Subcutaneous abdominal adipose tissue (tissue), 5 donors: ENCODE measurements at regions not wholly inside any gene's neighbourhood (a gene's known extent, or its start where the extent isn't known, plus 50 kb on each side); places are given as distances from the start of the nearest gene placed in this dataset.

Experiments
- H3K27ac ChIP-seq: one replicate; pipeline ENCODE4 v1.7.0; 2013; ENCODE audit warnings: low read depth, mild to moderate bottlenecking, inconsistent platforms, low read length, moderate library complexity
- H3K27me3 ChIP-seq, 5 donors: one replicate each; pipeline ENCODE4 v1.7.0; 2013; ENCODE audit warnings: low read length in 5 of 5, inconsistent platforms in 1 of 5; ENCODE audit not compliant: control insufficient read depth in 5 of 5, insufficient read depth in 4 of 5
- H3K36me3 ChIP-seq, 5 donors: one replicate each; pipeline ENCODE4 v1.7.0; 2013; ENCODE audit warnings: low read length in 5 of 5; ENCODE audit not compliant: control insufficient read depth in 5 of 5, insufficient read depth in 5 of 5
- H3K4me1 ChIP-seq, 5 donors: one replicate each; pipeline ENCODE4 v1.7.0; 2013; ENCODE audit warnings: low read length in 5 of 5, mild to moderate bottlenecking in 3 of 5, moderate library complexity in 1 of 5; ENCODE audit not compliant: control insufficient read depth in 5 of 5, insufficient read depth in 5 of 5
- H3K4me3 ChIP-seq, 5 donors: one replicate each; pipeline ENCODE4 v1.7.0; 2013; ENCODE audit warnings: low read length in 5 of 5, low read depth in 1 of 5
- H3K9ac ChIP-seq, 5 donors: one replicate each; pipeline ENCODE4 v1.7.0; 2013; ENCODE audit warnings: low read length in 5 of 5, mild to moderate bottlenecking in 4 of 5, moderate library complexity in 3 of 5
- H3K9me3 ChIP-seq, 5 donors: one replicate each; pipeline ENCODE4 v1.7.0; 2013; ENCODE audit warnings: low read length in 5 of 5; ENCODE audit not compliant: control insufficient read depth in 5 of 5
- donor health status: healthy.
- donor health status: healthy.
- donor health status: healthy.
- donor health status: healthy.
- donor health status: healthy.

GRCh38 chr6:50975216-50975615 is 156.5 kb downstream of the TFAP2B start:
- peaks cover 0 to 3% (median 0%) of the 10 kb centered on the region in 5 donors for H3K4me1 ChIP-seq
- no peak overlapping the region for H3K27ac ChIP-seq
- no peak overlapping the region for H3K4me3 ChIP-seq
- no peaks in the 10 kb centered on the region for H3K36me3 ChIP-seq
- H3K9me3 ChIP-seq: no peaks in the 10 kb centered on the region
- no peaks in the 10 kb centered on the region for H3K27me3 ChIP-seq
- no peak overlapping the region for H3K9ac ChIP-seq

DNA sequence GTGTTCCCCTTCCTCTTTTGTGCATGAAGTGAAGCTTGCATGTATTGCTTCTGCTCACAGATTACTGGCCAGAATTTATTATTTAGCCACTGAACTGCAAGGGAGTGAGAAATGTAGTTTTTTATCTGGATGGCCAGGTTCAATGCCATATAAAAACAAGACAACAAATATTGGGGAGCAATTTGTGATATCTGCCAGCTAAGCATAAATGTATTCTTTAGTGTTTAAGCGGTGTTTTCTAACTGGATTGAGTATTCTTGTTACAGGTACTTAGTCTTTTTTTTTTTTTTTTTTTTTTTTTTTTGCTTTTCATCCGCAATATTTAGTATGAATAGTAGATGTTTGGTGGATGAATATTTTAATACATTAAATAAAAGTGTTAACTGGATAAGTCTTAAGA is 158.2 kb downstream of the TFAP2B start:
- no peak overlapping the region for H3K27ac ChIP-seq
- H3K4me1 ChIP-seq: peaks cover 0 to 3% (median 0%) of the 10 kb centered on the region in 5 donors
- no peak overlapping the region for H3K4me3 ChIP-seq
- no peaks in the 10 kb centered on the region for H3K27me3 ChIP-seq
- H3K9me3 ChIP-seq: no peaks in the 10 kb centered on the region
- H3K9ac ChIP-seq: no peak overlapping the region
- no peaks in the 10 kb centered on the region for H3K36me3 ChIP-seq

GRCh38 chr6:50977796-50978195 is 159.1 kb downstream of the TFAP2B start:
- no peak overlapping the region for H3K4me3 ChIP-seq
- H3K9ac ChIP-seq: no peak overlapping the region
- H3K4me1 ChIP-seq: peaks cover 0 to 3% (median 0%) of the 10 kb centered on the region in 5 donors
- no peak overlapping the region for H3K27ac ChIP-seq
- H3K9me3 ChIP-seq: no peaks in the 10 kb centered on the region
- no peaks in the 10 kb centered on the region for H3K27me3 ChIP-seq
- H3K36me3 ChIP-seq: no peaks in the 10 kb centered on the region

GRCh38 chr6:50978380-50979170 is 159.9 kb downstream of the TFAP2B start:
- Histone ChIP-seq H3K36me3 (no peaks in the 10 kb centered on the region), H3K9ac (no peak overlapping the region), H3K4me3 (no peak overlapping the region), H3K4me1 (peaks cover 0 to 3% (median 0%) of the 10 kb centered on the region in 5 donors), H3K27ac (no peak overlapping the region), H3K9me3 (no peaks in the 10 kb centered on the region), H3K27me3 (no peaks in the 10 kb centered on the region)

DNA sequence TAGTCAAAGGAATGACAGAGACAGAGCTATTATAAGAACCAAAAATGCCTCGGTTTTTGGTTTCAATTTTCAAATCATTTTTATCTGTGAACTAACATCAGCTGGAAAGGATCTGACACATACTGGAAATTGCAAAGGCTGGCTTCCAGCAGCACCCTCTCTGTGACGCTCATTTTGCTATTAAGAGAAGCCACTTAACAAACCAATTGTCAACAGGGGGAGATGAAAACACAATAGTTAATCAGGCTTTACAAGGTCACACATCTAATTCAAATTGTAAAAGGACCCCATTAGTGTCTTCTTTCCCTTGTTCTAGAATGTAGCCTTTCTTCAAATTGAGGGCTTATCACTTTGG is 160.5 kb downstream of the TFAP2B start:
- Histone ChIP-seq H3K4me1 (peaks cover 0 to 3% (median 0%) of the 10 kb centered on the region in 5 donors), H3K27me3 (no peaks in the 10 kb centered on the region), H3K9me3 (no peaks in the 10 kb centered on the region), H3K27ac (no peak overlapping the region), H3K9ac (no peak overlapping the region), H3K36me3 (no peaks in the 10 kb centered on the region), H3K4me3 (no peak overlapping the region)

- H3K4me3 ChIP-seq: no peak overlapping the region
- H3K36me3 ChIP-seq: no peaks in the 10 kb centered on the region
- H3K9me3 ChIP-seq: no peaks in the 10 kb centered on the region
- no peak overlapping the region for H3K27ac ChIP-seq
- no peak overlapping the region for H3K9ac ChIP-seq
- H3K27me3 ChIP-seq: no peaks in the 10 kb centered on the region
- peaks cover 0 to 3% (median 0%) of the 10 kb centered on the region in 5 donors for H3K4me1 ChIP-seq
Observed at GRCh38 chr6:50984135-50984534, 165.5 kb downstream of the TFAP2B start.

- Histone ChIP-seq H3K36me3 (no peaks in the 10 kb centered on the region), H3K27me3 (no peaks in the 10 kb centered on the region), H3K27ac (no peak overlapping the region), H3K9me3 (no peaks in the 10 kb centered on the region), H3K4me1 (no peaks in the 10 kb centered on the region), H3K9ac (no peak overlapping the region), H3K4me3 (no peak overlapping the region)
Observed at GRCh38 chr6:50986319-50986718, 167.6 kb downstream of the TFAP2B start.

DNA sequence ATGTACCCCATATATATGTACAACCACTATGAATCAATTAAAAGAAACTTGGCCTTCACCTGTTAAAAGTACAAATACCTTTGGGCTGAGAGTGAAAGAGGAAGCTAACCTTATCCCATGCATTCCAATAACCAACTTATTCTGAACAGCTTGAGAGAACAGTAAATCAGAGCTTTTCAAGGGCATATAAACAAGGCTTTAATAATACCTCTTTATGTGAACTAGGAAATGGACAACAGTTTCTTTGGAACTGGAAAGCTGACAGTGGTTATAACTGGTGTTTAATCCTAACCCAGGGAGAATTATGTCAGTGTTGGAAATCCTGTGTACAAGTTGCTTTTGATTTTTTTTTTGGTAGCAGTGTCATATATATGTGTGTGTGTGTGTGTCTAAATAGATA is 170.5 kb downstream of the TFAP2B start:
- no peaks in the 10 kb centered on the region for H3K27me3 ChIP-seq
- H3K4me3 ChIP-seq: no peak overlapping the region
- H3K27ac ChIP-seq: no peak overlapping the region
- H3K36me3 ChIP-seq: no peaks in the 10 kb centered on the region
- H3K9me3 ChIP-seq: no peaks in the 10 kb centered on the region
- H3K4me1 ChIP-seq: no peaks in the 10 kb centered on the region
- no peak overlapping the region for H3K9ac ChIP-seq

- Histone ChIP-seq H3K9me3 (no peaks in the 10 kb centered on the region), H3K27ac (no peak overlapping the region), H3K4me3 (no peak overlapping the region), H3K9ac (no peak overlapping the region), H3K4me1 (no peaks in the 10 kb centered on the region), H3K27me3 (no peaks in the 10 kb centered on the region), H3K36me3 (no peaks in the 10 kb centered on the region)
Observed at GRCh38 chr6:50990750-50991446, 172.2 kb downstream of the TFAP2B start.

- no peak overlapping the region for H3K4me3 ChIP-seq
- H3K4me1 ChIP-seq: no peaks in the 10 kb centered on the region
- H3K27ac ChIP-seq: no peak overlapping the region
- no peaks in the 10 kb centered on the region for H3K36me3 ChIP-seq
- no peaks in the 10 kb centered on the region for H3K9me3 ChIP-seq
- no peaks in the 10 kb centered on the region for H3K27me3 ChIP-seq
- no peak overlapping the region for H3K9ac ChIP-seq
Observed at GRCh38 chr6:50992232-50992631, 173.6 kb downstream of the TFAP2B start.
